ENCODE measurements at regions not wholly inside any gene's neighbourhood (a gene's known extent, or its start where the extent isn't known, plus 50 kb on each side); places are given as distances from the start of the nearest gene placed in this dataset.

GRCh38 chr11:70768346-70769095, 370.2 kb downstream of the CTTN start:
- TF ChIP-seq FOXM1 (IDR thresholded peaks at IDR 0.05; ENCODE audit: borderline replicate concordance) = no peak
- TF ChIP-seq L3MBTL2 (conservative IDR thresholded peaks at IDR 0.05) = no peak
- no peak for TF ChIP-seq SUZ12 (IDR thresholded peaks at IDR 0.05)

Data from HEK293T (cell line).